SH-SY5Y (cell line): ENCODE measurements at regions not wholly inside any gene's neighbourhood (a gene's known extent, or its start where the extent isn't known, plus 50 kb on each side); places are given as distances from the start of the nearest gene placed in this dataset.

ENCODE experiments used
- GATA2 ChIP-seq: IDR thresholded peaks from 2 replicates; pipeline ENCODE4 v1.6.1; 2011; ENCODE audit warnings: mild to moderate bottlenecking, low read depth, low read length
- GATA3 ChIP-seq: IDR thresholded peaks from 2 replicates; pipeline ENCODE4 v1.6.1; 2011; ENCODE audit warnings: low read depth, mild to moderate bottlenecking, low read length, moderate library complexity

GRCh38 chr5:8701251-8701650 lies 832.3 kb downstream of the MTRR start:
- no peak for TF ChIP-seq GATA2
- no peak for TF ChIP-seq GATA3

- no peak for TF ChIP-seq GATA2
- TF ChIP-seq GATA3: no peak
Measured at GRCh38 chr5:8710426-8710930, 835.4 kb downstream of the SEMA5A start.

GRCh38 chr5:8714198-8714597 lies 831.7 kb downstream of the SEMA5A start:
- TF ChIP-seq GATA3 (no peak), GATA2 (no peak)

- TF ChIP-seq GATA3: no peak
- no peak for TF ChIP-seq GATA2
Measured at GRCh38 chr5:8714861-8715260, 831.0 kb downstream of the SEMA5A start.

GRCh38 chr5:8719796-8720195 lies 826.1 kb downstream of the SEMA5A start:
- TF ChIP-seq GATA2: no peak

- no peak for TF ChIP-seq GATA2
Measured at GRCh38 chr5:8720506-8720905, 825.4 kb downstream of the SEMA5A start.

- TF ChIP-seq GATA3: no peak
- TF ChIP-seq GATA2: no peak
Measured at GRCh38 chr5:8721536-8721935, 824.3 kb downstream of the SEMA5A start.

GRCh38 chr5:8726383-8727036 lies 819.4 kb downstream of the SEMA5A start:
- no peak for TF ChIP-seq GATA2
- TF ChIP-seq GATA3: no peak

- TF ChIP-seq GATA2: no peak
Measured at GRCh38 chr5:8727396-8727795, 818.5 kb downstream of the SEMA5A start.

GRCh38 chr5:8729437-8729836 lies 816.4 kb downstream of the SEMA5A start:
- no peak for TF ChIP-seq GATA3
- no peak for TF ChIP-seq GATA2

- TF ChIP-seq GATA3 (no peak), GATA2 (no peak)
Measured at GRCh38 chr5:8730194-8730593, 815.7 kb downstream of the SEMA5A start.

GRCh38 chr5:8740595-8740994 lies 805.3 kb downstream of the SEMA5A start:
- no peak for TF ChIP-seq GATA3
- no peak for TF ChIP-seq GATA2

GRCh38 chr5:8749556-8749955 lies 796.3 kb downstream of the SEMA5A start:
- TF ChIP-seq GATA2: no peak

GRCh38 chr5:8750100-8750499 lies 795.8 kb downstream of the SEMA5A start:
- no peak for TF ChIP-seq GATA2
- TF ChIP-seq GATA3: no peak

- TF ChIP-seq GATA3: no peak
- no peak for TF ChIP-seq GATA2
Measured at GRCh38 chr5:8751971-8752370, 793.9 kb downstream of the SEMA5A start.

- no peak for TF ChIP-seq GATA3
- TF ChIP-seq GATA2: no peak
Measured at GRCh38 chr5:8752595-8752994, 793.3 kb downstream of the SEMA5A start.

GRCh38 chr5:8756498-8757084 lies 789.3 kb downstream of the SEMA5A start:
- TF ChIP-seq GATA2 (no peak), GATA3 (no peak)
